ENCODE measurements at regions not wholly inside any gene's neighbourhood (a gene's known extent, or its start where the extent isn't known, plus 50 kb on each side); places are given as distances from the start of the nearest gene placed in this dataset.
A peak's percentile ranks its signal among the peaks of the same experiment; 100 is the strongest.

- ATAC-seq (no peak), DNase-seq (ENCODE audit: missing footprints) (no peak)
- intact Hi-C loops (cut with DNase I): no loop called here
Measured at GRCh38 chr15:58235961-58236360, 97.8 kb downstream of the AQP9 start.

GRCh38 chr15:58240191-58240932 is 102.2 kb downstream of the AQP9 start:
- intact Hi-C loops (cut with DNase I): no loop called here
- ATAC-seq: no peak

GRCh38 chr15:58241872-58242271 is 103.7 kb downstream of the AQP9 start:
- intact Hi-C loops (cut with DNase I): no loop called here
- ATAC-seq (peak; percentile 54), DNase-seq (ENCODE audit: missing footprints) (no peak)

More at GRCh38 chr15:58240191-58240932, 102.2 kb downstream of the AQP9 start:
- DNase-seq (ENCODE audit: missing footprints): no peak

GRCh38 chr15:58243070-58243469 is 104.9 kb downstream of the AQP9 start:
- ATAC-seq (no peak), DNase-seq (ENCODE audit: missing footprints) (no peak)
- intact Hi-C loops (cut with DNase I): no loop called here

GRCh38 chr15:58244536-58244935 is 106.4 kb downstream of the AQP9 start:
- no peak for DNase-seq (ENCODE audit: missing footprints)
- ATAC-seq: no peak
- intact Hi-C loops (cut with DNase I): no loop called here

- no peak for ATAC-seq
- intact Hi-C loops (cut with DNase I): no loop called here
- no peak for DNase-seq (ENCODE audit: missing footprints)
Measured at GRCh38 chr15:58246041-58246440, 107.9 kb downstream of the AQP9 start.

GRCh38 chr15:58247855-58248842 is 110.0 kb downstream of the AQP9 start:
- intact Hi-C loops (cut with DNase I): loop anchor here (1.0 kb wide), 1 partner anchor 12 kb away; no protein-coding TSS in a partner anchor
- ATAC-seq (peak; percentile 92), DNase-seq (ENCODE audit: missing footprints) (peak; percentile 85)

GRCh38 chr15:58249646-58250312 is 111.6 kb downstream of the AQP9 start:
- DNase-seq (ENCODE audit: missing footprints): no peak
- no peak for ATAC-seq
- intact Hi-C loops (cut with DNase I): no loop called here

- intact Hi-C loops (cut with DNase I): no loop called here
- DNase-seq (ENCODE audit: missing footprints): no peak
- ATAC-seq: no peak
Measured at GRCh38 chr15:58252586-58253323, 114.6 kb downstream of the AQP9 start.

- intact Hi-C loops (cut with DNase I): no loop called here
- DNase-seq (ENCODE audit: missing footprints): no peak
- ATAC-seq: no peak
Measured at GRCh38 chr15:58257776-58258325, 119.7 kb downstream of the AQP9 start.

GRCh38 chr15:58258501-58259292 is 120.5 kb downstream of the AQP9 start:
- ATAC-seq (no peak), DNase-seq (ENCODE audit: missing footprints) (no peak)
- intact Hi-C loops (cut with DNase I): no loop called here

GRCh38 chr15:58260205-58260724 is 122.1 kb downstream of the AQP9 start:
- DNase-seq (ENCODE audit: missing footprints) (no peak), ATAC-seq (peak; percentile 20)
- intact Hi-C loops (cut with DNase I): loop anchor here (1.0 to 10.0 kb wide), 4 partner anchors 12 to 405 kb away; no protein-coding TSS in a partner anchor

GRCh38 chr15:58260725-58261267 is 122.6 kb downstream of the AQP9 start:
- no peak for DNase-seq (ENCODE audit: missing footprints)
- intact Hi-C loops (cut with DNase I): loop anchor here (1.0 to 10.0 kb wide), 4 partner anchors 12 to 404 kb away; no protein-coding TSS in a partner anchor
- peak; percentile 90 for ATAC-seq

GRCh38 chr15:58261368-58261767 is 123.2 kb downstream of the AQP9 start:
- DNase-seq (ENCODE audit: missing footprints) (no peak), ATAC-seq (no peak)
- intact Hi-C loops (cut with DNase I): loop anchor here (5.0 to 10.0 kb wide), 3 partner anchors 34 to 403 kb away; no protein-coding TSS in a partner anchor

GRCh38 chr15:58264053-58264971 is 126.1 kb downstream of the AQP9 start:
- no peak for DNase-seq (ENCODE audit: missing footprints)
- intact Hi-C loops (cut with DNase I): loop anchor here (5.0 to 10.0 kb wide), 3 partner anchors 37 to 400 kb away; no protein-coding TSS in a partner anchor
- ATAC-seq: no peak

GRCh38 chr15:58267051-58267450 is 128.9 kb downstream of the AQP9 start:
- DNase-seq (ENCODE audit: missing footprints) (no peak), ATAC-seq (no peak)
- intact Hi-C loops (cut with DNase I): loop anchor here (5.0 to 10.0 kb wide), 3 partner anchors 258 to 505 kb away; partner anchors contain the start of gene MINDY2

Measured in Right ventricle myocardium inferior (tissue), 1 donor.